NCI-H2029 treated with DMSO at 0.1 percent for 48 hours (cell line): ENCODE measurements at regions not wholly inside any gene's neighbourhood (a gene's known extent, or its start where the extent isn't known, plus 50 kb on each side); places are given as distances from the start of the nearest gene placed in this dataset.
A peak's percentile ranks its signal among the peaks of the same experiment; 100 is the strongest.

Experiments
- DNase-seq: peaks from one replicate; lab custom pipeline; 2025; lab: John Stamatoyannopoulos, UW

- no peak for DNase-seq
These were observed 639.6 kb downstream of the MID1IP1 start for GRCh38 chrX:39440799-39441284.

GRCh38 chrX:39442332-39442731 lies 641.1 kb downstream of the MID1IP1 start:
- no peak for DNase-seq

- no peak for DNase-seq
These were observed 642.0 kb downstream of the MID1IP1 start for GRCh38 chrX:39443240-39443639.

GRCh38 chrX:39445336-39445735 lies 644.1 kb downstream of the MID1IP1 start:
- no peak for DNase-seq

- DNase-seq = no peak
These were observed 648.1 kb downstream of the MID1IP1 start for GRCh38 chrX:39449352-39449751.

GRCh38 chrX:39450234-39450977 lies 647.4 kb downstream of the BCOR start:
- DNase-seq = no peak

- DNase-seq = no peak
These were observed 646.7 kb downstream of the BCOR start for GRCh38 chrX:39451046-39451445.

- no peak for DNase-seq
These were observed 645.4 kb downstream of the BCOR start for GRCh38 chrX:39452401-39452800.

- no peak for DNase-seq
These were observed 643.7 kb downstream of the BCOR start for GRCh38 chrX:39453889-39454621.

GRCh38 chrX:39456894-39457604 lies 640.7 kb downstream of the BCOR start:
- no peak for DNase-seq

GRCh38 chrX:39458779-39459178 lies 639.0 kb downstream of the BCOR start:
- DNase-seq = no peak

- no peak for DNase-seq
These were observed 638.6 kb downstream of the BCOR start for GRCh38 chrX:39459204-39459603.

GRCh38 chrX:39459952-39460351 lies 637.8 kb downstream of the BCOR start:
- DNase-seq = peak; percentile 20

GRCh38 chrX:39460499-39460898 lies 637.3 kb downstream of the BCOR start:
- DNase-seq = no peak

GRCh38 chrX:39462835-39463234 lies 634.9 kb downstream of the BCOR start:
- DNase-seq = no peak

GRCh38 chrX:39464253-39464652 lies 633.5 kb downstream of the BCOR start:
- DNase-seq = no peak

- DNase-seq = no peak
These were observed 632.3 kb downstream of the BCOR start for GRCh38 chrX:39465467-39465866.

GRCh38 chrX:39465906-39466305 lies 631.9 kb downstream of the BCOR start:
- no peak for DNase-seq

GRCh38 chrX:39469126-39469525 lies 628.6 kb downstream of the BCOR start:
- no peak for DNase-seq

GRCh38 chrX:39470588-39471407 lies 627.0 kb downstream of the BCOR start:
- DNase-seq = no peak

- no peak for DNase-seq
These were observed 625.6 kb downstream of the BCOR start for GRCh38 chrX:39472161-39472560.

GRCh38 chrX:39473812-39474211 lies 623.9 kb downstream of the BCOR start:
- no peak for DNase-seq
